AG04450 (cell line): ENCODE measurements at regions not wholly inside any gene's neighbourhood (a gene's known extent, or its start where the extent isn't known, plus 50 kb on each side); places are given as distances from the start of the nearest gene placed in this dataset.

Experiments used
- CTCF ChIA-PET: fragments of 300-600, 350-600 bp; formaldehyde crosslinking; extraction: SDS; loops from one replicate; lab custom pipeline; 2022; ENCODE audit warnings: antibody characterized with exemption, inconsistent platforms; lab: Charles Lee
- POLR2A ChIA-PET: fragments of 350-600 bp; formaldehyde crosslinking; extraction: SDS; loops from one replicate; lab custom pipeline; 2021; ENCODE audit warnings: antibody characterized with exemption, inconsistent platforms; lab: Yijun Ruan, JAX
- DNase-seq: peaks from one replicate; pipeline ENCODE4 v3.0.0-alpha.2; 2011; ENCODE audit warnings: low read depth, low spot score
- H3K27ac ChIP-seq: one replicate; pipeline ENCODE4 v1.5.1; 2012; ENCODE audit warnings: low read depth, low read length, control low read depth
- H3K27me3 ChIP-seq: one replicate; pipeline ENCODE4 v1.6.0; 2012; ENCODE audit warnings: low read length; ENCODE audit not compliant: control insufficient read depth, insufficient read depth
- H3K4me3 ChIP-seq: 2 replicates; pipeline ENCODE4 v1.5.1; 2011; ENCODE audit warnings: mild to moderate bottlenecking, low read depth, low read length, control low read depth
- H3K9me3 ChIP-seq: 2 replicates; pipeline ENCODE4 v1.5.1; 2012; ENCODE audit warnings: low read length; ENCODE audit not compliant: control insufficient read depth, insufficient read depth
- CTCF ChIP-seq: IDR thresholded peaks from 2 replicates; pipeline ENCODE4 v1.5.1; 2011; ENCODE audit warnings: low read depth, low read length, control low read depth, inconsistent platforms

DNA sequence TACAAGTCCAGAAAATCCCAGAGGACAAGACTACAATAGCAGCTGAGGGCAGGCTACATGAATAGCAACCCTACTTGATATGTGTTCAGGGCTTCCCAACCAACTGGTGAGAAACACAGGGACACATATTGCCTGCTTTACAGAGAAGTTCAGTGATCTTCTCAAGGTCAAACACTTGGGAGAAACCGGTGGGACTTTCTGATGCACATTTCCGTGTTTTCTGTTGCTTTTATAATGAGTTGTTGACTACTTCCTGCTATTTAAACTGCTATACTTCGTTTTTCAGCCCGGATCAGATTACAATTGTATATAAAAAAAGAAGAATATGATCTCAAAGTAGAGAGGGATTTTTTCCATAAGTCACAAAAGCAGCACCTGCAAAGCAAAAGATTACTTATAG is 175.1 kb downstream of the SNX18 start:
- ChIA-PET CTCF (no interaction called here), POLR2A (no interaction called here)
- Histone ChIP-seq H3K4me3 (no peak overlapping the region), H3K27ac (no peak overlapping the region), H3K27me3 (no peaks in the 10 kb centered on the region), H3K9me3 (no peaks in the 10 kb centered on the region)
- no peak for TF ChIP-seq CTCF
- no peak for DNase-seq

DNA sequence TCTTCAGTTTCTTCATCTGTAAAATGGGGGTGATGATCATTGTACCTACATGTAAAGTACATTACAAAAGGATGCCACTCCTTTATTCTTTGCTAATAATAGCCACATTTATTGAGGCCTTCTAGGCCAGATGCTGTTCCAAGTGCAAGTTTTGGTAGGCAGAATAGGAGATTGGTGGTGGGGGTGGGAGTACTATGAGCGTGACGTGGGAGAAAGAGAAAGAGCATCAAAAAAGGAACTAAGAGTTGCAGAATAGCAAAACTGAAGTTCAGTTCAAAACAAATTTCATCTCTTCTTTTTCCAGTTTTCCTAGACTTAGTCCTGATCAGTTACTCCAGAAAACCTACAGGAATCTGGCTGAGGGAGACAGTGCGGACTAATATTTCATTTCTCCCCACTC is 174.1 kb downstream of the SNX18 start:
- no peaks in the 10 kb centered on the region for H3K9me3 ChIP-seq
- TF ChIP-seq CTCF = no peak
- POLR2A ChIA-PET = no interaction called here
- H3K27ac ChIP-seq = no peak overlapping the region
- H3K4me3 ChIP-seq = no peak overlapping the region
- no peaks in the 10 kb centered on the region for H3K27me3 ChIP-seq
- DNase-seq = no peak
- CTCF ChIA-PET = no interaction called here

DNA sequence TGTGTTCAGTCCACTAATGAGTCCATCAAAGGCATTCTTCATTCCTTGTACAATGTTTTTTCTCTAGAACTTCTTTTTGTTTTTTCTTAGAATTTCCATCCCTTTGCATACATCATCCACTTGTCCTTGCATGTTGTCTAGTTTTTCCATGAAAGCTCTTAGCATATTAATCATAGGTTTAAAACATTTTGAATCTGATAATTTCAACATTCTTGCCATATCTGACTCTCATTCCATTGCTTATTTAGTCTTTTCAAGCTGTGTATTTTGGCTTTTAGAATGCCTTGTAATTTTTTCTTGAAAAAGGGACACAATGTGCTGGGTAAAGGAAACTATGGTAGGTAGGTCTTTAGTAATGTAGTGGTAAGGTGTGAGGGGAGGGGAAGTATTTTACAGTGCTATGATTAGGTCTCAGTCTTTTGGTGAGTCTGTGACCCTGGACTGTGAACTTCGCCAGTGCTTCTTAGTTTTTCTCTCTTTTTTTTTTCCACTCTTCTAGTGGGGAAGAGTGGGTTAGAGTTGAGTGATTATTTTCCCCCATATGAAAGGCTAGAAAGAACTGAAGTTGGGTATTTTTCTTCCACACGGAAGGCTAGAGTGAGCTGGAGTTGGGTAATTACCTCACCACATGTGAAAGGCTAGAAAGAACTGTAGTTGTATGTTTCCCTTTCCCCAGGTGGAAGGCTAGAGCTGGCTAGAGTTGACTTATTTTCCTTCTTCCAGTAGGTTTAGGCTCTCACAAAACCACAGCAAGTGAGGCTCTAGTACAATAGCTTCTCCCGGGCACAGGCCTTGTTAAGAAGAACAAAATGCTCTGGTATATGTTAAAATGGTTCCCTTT is 172.1 kb downstream of the SNX18 start:
- Histone ChIP-seq H3K27me3 (no peaks in the 10 kb centered on the region), H3K4me3 (no peak overlapping the region), H3K27ac (no peak overlapping the region), H3K9me3 (no peaks in the 10 kb centered on the region)
- TF ChIP-seq CTCF = no peak
- DNase-seq = no peak
- ChIA-PET CTCF (interaction anchor here (0.8 kb wide), 1 partner anchor 8 kb away, joined by 3 read pairs; no protein-coding TSS in a partner anchor), POLR2A (interaction anchor here (0.9 kb wide), 1 partner anchor 19 kb away, joined by 3 read pairs; no protein-coding TSS in a partner anchor)

- CTCF ChIA-PET = interaction anchor here (1.2 to 2.1 kb wide), 3 partner anchors 9 to 191 kb away, joined by 3 to 5 read pairs (median 5); no protein-coding TSS in a partner anchor
- H3K4me3 ChIP-seq = no peak overlapping the region
- POLR2A ChIA-PET = no interaction called here
Measured at GRCh38 chr5:54680998-54681397, 163.4 kb downstream of the SNX18 start.

More at GRCh38 chr5:54680998-54681397, 163.4 kb downstream of the SNX18 start:
- Histone ChIP-seq H3K27me3 (no peaks in the 10 kb centered on the region), H3K27ac (no peak overlapping the region), H3K9me3 (no peaks in the 10 kb centered on the region)
- no peak for TF ChIP-seq CTCF
- DNase-seq = no peak
